ENCODE measurements at regions not wholly inside any gene's neighbourhood (a gene's known extent, or its start where the extent isn't known, plus 50 kb on each side); places are given as distances from the start of the nearest gene placed in this dataset.

- no peaks in the 10 kb centered on the region for H3K9me3 ChIP-seq (ENCODE audit: control insufficient read depth, insufficient read depth, low read depth, low read length)
- no peaks in the 10 kb centered on the region for H3K27me3 ChIP-seq (ENCODE audit: control insufficient read depth, insufficient read depth, low read length)
Measured at GRCh38 chr12:34387711-34388635, 365.7 kb downstream of the ALG10 start.

GRCh38 chr12:34388636-34389377, 366.5 kb downstream of the ALG10 start:
- no peaks in the 10 kb centered on the region for H3K9me3 ChIP-seq (ENCODE audit: control insufficient read depth, insufficient read depth, low read depth, low read length)
- no peak overlapping the region for H3K27ac ChIP-seq (ENCODE audit: insufficient read depth, low read length)
- no peak overlapping the region for H3K4me2 ChIP-seq (ENCODE audit: extremely low read depth, insufficient read depth, low read length)
- no peaks in the 10 kb centered on the region for H3K36me3 ChIP-seq (ENCODE audit: control insufficient read depth, insufficient read depth, low read length)
- H3K4me3 ChIP-seq (replicated peaks in 1 of 4; ENCODE audit: control extremely low read depth in 1 of 4, insufficient read depth in 1 of 4, low read depth in 3 of 4, low read length in 4 of 4): no peak overlapping the region
- no peak overlapping the region for H3K9ac ChIP-seq (ENCODE audit: insufficient read depth, low read length)
- DNase-seq (ENCODE audit: low read depth in 2 of 2): no peak
- no peaks in the 10 kb centered on the region for H4K20me1 ChIP-seq (ENCODE audit: control insufficient read depth, extremely low read depth, insufficient read depth, low read length)
- H3K27me3 ChIP-seq (ENCODE audit: control insufficient read depth, insufficient read depth, low read length): no peaks in the 10 kb centered on the region
- TF ChIP-seq CTCF (conservative IDR thresholded peaks at IDR 0.05 in 1 of 2, IDR thresholded peaks at IDR 0.05 in 1 of 2; ENCODE audit: low read depth in 1 of 2, low read length in 2 of 2): no peak
- no peak for TF ChIP-seq EZH2 (IDR thresholded peaks at IDR 0.05; ENCODE audit: low read length, missing control alignments)
- H3K79me2 ChIP-seq (ENCODE audit: control insufficient read depth, insufficient read depth, low read length): no peaks in the 10 kb centered on the region
- H3K4me1 ChIP-seq (ENCODE audit: control insufficient read depth, extremely low read depth, insufficient read depth, low read length): no peaks in the 10 kb centered on the region
- H2AFZ ChIP-seq (ENCODE audit: low read length): no peak overlapping the region

More at GRCh38 chr12:34387711-34388635, 365.7 kb downstream of the ALG10 start:
- no peaks in the 10 kb centered on the region for H3K79me2 ChIP-seq (ENCODE audit: control insufficient read depth, insufficient read depth, low read length)
- H3K36me3 ChIP-seq (ENCODE audit: control insufficient read depth, insufficient read depth, low read length): no peaks in the 10 kb centered on the region
- no peaks in the 10 kb centered on the region for H3K4me1 ChIP-seq (ENCODE audit: control insufficient read depth, extremely low read depth, insufficient read depth, low read length)
- no peak overlapping the region for H3K4me3 ChIP-seq (replicated peaks in 1 of 4; ENCODE audit: control extremely low read depth in 1 of 4, insufficient read depth in 1 of 4, low read depth in 3 of 4, low read length in 4 of 4)
- no peak overlapping the region for H2AFZ ChIP-seq (ENCODE audit: low read length)
- H4K20me1 ChIP-seq (ENCODE audit: control insufficient read depth, extremely low read depth, insufficient read depth, low read length): no peaks in the 10 kb centered on the region
- no peak overlapping the region for H3K27ac ChIP-seq (ENCODE audit: insufficient read depth, low read length)
- no peak for TF ChIP-seq EZH2 (IDR thresholded peaks at IDR 0.05; ENCODE audit: low read length, missing control alignments)
- no peak for TF ChIP-seq CTCF (conservative IDR thresholded peaks at IDR 0.05 in 1 of 2, IDR thresholded peaks at IDR 0.05 in 1 of 2; ENCODE audit: low read depth in 1 of 2, low read length in 2 of 2)
- H3K9ac ChIP-seq (ENCODE audit: insufficient read depth, low read length): no peak overlapping the region
- H3K4me2 ChIP-seq (ENCODE audit: extremely low read depth, insufficient read depth, low read length): no peak overlapping the region
- DNase-seq (ENCODE audit: low read depth in 2 of 2): no peak

- no peak for DNase-seq (ENCODE audit: low read depth in 2 of 2)
Measured at GRCh38 chr12:34389378-34390170, 367.3 kb downstream of the ALG10 start.

More at GRCh38 chr12:34389378-34390170, 367.3 kb downstream of the ALG10 start:
- Histone ChIP-seq H3K9ac (ENCODE audit: insufficient read depth, low read length) (no peak overlapping the region), H3K27ac (ENCODE audit: insufficient read depth, low read length) (no peak overlapping the region), H3K9me3 (ENCODE audit: control insufficient read depth, insufficient read depth, low read depth, low read length) (no peaks in the 10 kb centered on the region), H3K4me2 (ENCODE audit: extremely low read depth, insufficient read depth, low read length) (no peak overlapping the region), H3K27me3 (ENCODE audit: control insufficient read depth, insufficient read depth, low read length) (no peaks in the 10 kb centered on the region), H3K79me2 (ENCODE audit: control insufficient read depth, insufficient read depth, low read length) (no peaks in the 10 kb centered on the region), H3K36me3 (ENCODE audit: control insufficient read depth, insufficient read depth, low read length) (no peaks in the 10 kb centered on the region), H3K4me1 (ENCODE audit: control insufficient read depth, extremely low read depth, insufficient read depth, low read length) (no peaks in the 10 kb centered on the region), H2AFZ (ENCODE audit: low read length) (no peak overlapping the region), H4K20me1 (ENCODE audit: control insufficient read depth, extremely low read depth, insufficient read depth, low read length) (no peaks in the 10 kb centered on the region), H3K4me3 (replicated peaks in 1 of 4; ENCODE audit: control extremely low read depth in 1 of 4, insufficient read depth in 1 of 4, low read depth in 3 of 4, low read length in 4 of 4) (no peak overlapping the region)
- TF ChIP-seq EZH2 (IDR thresholded peaks at IDR 0.05; ENCODE audit: low read length, missing control alignments) (no peak), CTCF (conservative IDR thresholded peaks at IDR 0.05 in 1 of 2, IDR thresholded peaks at IDR 0.05 in 1 of 2; ENCODE audit: low read depth in 1 of 2, low read length in 2 of 2) (no peak)

Measured in fibroblast of lung (primary cell).